ENCODE measurements at regions not wholly inside any gene's neighbourhood (a gene's known extent, or its start where the extent isn't known, plus 50 kb on each side); places are given as distances from the start of the nearest gene placed in this dataset.

DNA sequence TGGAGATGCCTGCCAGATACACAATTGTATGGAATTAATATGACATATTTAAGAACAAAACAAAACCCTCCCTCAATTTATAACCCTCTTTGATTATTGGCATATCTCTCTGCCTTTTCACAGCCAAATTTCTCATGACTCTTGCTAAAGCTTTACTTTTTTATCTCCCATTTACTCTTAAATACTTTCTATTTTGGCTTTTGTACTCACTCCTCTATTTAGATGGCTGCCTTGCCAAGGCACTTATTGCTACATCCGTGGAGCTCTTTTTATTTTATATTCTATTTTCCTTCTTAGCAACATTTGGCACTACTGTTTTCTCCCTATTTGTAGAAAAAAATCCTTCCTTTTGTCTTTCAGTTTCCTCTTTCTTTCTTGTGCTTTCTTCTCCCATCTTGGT lies 466.4 kb upstream of the CWC22 start:
- no peak for DNase-seq (ENCODE audit: low read depth, low spot score)

DNA sequence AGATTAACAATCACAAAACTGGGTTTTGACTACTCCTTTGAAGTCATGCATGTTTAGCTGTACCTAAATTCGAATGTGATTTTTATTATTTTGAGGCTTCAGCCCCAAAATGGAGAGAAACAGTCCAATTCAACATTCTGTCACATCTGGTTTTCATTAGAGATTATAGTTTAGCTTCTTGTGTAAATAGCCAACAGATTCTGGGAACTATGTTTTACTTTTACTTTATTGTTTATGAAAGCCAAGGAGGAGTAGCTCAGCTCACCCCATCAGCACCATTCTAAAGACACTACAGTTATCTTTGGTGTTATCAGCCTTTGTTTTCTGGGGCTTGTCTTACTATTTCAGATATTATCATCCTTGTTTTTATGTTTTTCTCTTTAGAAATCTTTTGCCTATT lies 465.0 kb upstream of the CWC22 start:
- DNase-seq (ENCODE audit: low read depth, low spot score), result no peak

DNA sequence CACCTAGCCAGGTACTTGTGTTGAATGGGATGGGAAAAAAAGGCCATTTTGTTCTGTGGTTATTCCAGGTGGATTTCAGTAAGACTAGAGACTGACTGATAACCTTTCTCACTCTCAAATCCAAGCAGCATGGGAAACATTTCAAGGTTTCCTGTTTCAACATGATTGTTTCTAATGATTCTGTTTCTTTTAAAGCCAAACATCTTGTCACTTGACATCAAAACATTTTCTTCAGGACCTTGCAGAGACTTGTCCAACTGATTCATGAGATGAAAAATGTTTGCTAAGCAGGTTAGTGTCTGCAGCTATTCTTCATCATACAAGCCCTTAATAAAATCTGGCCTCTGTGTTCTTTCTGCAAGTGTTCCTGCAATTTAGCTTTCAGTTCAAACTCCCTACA lies 456.5 kb upstream of the CWC22 start:
- no peak for DNase-seq (ENCODE audit: low read depth, low spot score)

DNA sequence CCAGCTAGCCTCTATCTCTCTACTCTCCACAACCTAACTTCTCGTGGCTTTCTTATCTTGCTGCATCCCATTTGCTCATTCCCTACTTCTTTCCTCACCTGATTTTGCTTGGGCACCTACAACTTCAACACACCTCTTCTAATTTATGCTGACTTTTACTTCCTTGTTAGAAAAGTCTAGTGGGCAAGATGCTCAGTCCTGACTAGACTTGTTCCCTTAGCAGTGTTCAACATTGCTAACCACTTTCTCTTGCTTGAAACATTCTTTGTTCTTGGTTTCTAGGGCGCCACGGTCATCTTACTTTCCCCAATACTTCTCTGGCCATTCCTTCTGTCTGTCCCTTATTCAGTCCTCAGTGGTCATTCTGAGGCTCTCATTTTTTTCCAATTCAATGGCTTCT lies 454.7 kb upstream of the CWC22 start:
- DNase-seq (ENCODE audit: low read depth, low spot score), result no peak

DNA sequence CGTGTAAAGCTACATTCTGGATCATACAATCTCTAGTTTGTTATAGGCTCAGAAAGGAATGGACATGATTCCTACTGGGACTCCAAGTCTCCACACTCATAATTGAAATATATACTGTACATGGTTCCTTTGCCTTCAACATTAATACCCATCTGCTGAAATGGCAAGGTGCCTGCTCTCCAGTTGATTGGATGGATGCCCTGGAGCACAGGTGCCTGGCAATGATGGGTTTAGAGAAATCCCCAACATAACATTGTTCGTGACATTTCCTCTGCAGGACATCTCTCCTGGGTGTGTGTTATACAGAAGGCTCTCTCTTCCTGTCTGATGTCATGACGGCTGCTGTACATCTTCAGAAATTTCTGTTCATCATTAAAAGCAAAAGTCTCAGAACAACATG lies 449.7 kb upstream of the CWC22 start:
- no peak for DNase-seq (ENCODE audit: low read depth, low spot score)

DNA sequence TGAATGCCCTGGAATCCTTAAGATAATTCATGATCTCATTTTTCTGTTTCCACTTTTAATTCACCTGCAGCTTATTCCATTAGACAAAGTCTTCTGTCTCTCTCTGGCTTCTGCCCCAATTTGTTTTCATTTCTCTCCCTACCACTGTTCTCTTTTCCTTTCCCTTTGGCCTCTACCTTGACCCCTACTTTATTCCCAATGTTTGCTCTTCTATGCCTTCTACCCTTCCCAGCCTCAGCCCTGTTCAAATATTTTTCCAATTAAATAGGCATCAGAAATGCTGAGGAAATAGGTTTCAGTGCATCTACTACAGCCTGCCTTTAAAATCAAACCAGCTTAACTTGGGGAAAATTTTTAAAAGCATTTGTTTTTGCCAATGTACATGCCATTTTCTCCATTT lies 443.7 kb upstream of the CWC22 start:
- no peak for DNase-seq (ENCODE audit: low read depth, low spot score)

DNA sequence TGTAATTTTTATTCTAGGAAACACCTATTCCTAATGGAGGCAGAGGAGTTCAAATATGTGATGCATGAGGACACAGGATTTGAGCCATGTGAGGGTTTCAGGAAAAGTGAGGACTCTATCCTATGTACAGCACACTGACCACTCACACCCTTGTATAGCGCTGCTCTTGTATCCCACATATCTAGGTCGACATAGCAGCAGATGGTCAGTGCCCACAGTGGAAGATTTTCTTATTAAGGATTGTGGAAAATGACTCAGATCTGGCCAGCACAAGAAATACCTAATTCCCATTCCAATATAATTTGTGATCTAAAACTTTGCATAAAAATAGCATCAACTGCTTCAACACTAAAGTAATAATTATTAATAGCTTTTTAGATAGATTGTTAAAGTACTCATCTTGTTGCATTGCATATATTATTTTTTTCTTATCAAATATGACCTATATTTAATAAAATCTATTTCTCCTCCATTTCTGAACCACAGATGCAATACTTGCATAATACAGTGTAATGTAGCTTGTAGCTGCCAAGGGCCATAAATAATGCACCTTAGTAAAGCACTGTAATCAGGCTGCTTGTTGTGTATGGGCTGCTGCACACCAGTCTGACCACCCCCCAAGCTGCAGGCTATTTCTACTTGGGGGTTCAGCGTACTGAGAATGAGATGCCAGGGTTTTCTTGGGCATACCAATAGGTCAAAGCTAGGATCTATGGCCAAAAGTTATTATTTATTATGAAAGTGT lies 442.2 kb upstream of the CWC22 start:
- DNase-seq (ENCODE audit: low read depth, low spot score), result no peak

DNA sequence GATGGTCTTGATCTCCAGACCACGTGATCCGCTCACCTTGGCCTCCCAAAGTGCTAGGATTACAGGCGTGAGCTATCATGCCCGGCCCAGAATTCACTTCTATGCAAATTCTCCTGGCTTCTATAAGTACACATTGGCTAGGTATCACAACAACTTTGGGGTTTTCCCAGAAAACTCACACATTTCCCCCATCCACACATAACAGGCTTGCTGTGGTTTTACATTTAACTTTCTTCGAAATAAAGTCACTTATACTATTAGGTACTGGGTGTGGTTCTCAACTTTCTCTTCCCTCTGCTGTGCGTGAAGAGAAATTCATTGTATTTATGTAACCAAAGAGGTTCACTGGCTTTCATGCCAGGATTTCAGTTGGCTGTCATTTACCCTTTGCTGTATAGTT lies 439.4 kb upstream of the CWC22 start:
- DNase-seq (ENCODE audit: low read depth, low spot score), result no peak

DNA sequence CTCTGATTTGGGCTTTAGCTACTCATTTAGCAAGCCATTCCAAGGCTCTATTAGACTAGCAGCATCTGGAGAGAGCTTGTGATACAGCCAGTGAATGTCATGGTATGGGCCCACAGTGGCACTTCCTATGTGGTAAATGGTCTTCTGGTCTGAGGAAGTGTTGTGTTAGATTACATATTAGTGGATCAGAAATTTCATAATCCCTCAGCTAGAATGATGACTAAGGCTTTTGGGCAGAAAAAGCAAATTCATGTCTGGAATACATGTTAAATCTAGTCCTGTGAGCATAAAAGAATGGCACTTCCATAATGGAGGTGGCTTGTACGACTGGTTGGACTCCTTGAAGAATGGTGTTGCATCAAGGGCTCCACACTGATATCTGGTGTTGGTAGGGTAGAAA lies 436.8 kb upstream of the CWC22 start:
- no peak for DNase-seq (ENCODE audit: low read depth, low spot score)

DNA sequence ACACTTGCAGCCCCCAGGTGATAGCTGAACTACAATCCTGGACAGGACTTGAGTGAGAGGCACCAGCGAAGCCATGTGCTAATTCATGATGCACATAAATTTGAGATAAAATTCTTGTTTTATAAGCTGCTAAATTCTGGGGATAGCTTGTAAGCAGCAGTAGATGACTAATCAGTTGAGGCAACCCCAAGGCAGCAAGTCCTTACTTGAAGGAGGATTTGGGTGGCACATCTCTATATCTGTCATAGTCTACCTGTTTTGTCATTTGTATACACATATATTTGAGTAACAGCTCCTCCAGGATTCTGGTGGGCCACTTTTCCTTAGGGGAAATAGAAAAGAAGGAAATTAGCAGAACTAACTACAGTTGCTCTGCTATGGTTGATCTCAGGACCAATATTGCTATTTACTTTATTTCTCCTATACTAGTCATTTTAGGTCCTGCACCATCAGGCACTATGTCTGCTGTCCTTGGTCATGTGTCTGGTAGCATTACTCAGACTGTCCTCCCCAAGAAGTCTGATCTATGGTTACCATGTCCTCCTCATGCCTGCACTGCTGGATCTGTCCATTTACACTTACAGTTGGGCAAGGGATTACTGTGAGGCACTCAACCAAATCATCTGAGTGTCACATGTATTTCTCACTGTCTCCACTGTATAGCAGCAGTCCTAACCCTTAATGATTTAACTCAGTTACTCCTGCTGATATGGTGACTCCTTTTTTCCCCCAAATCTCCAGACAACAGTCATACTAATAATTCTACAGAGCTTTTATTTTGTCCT lies 436.0 kb upstream of the CWC22 start:
- no peak for DNase-seq (ENCODE audit: low read depth, low spot score)

DNA sequence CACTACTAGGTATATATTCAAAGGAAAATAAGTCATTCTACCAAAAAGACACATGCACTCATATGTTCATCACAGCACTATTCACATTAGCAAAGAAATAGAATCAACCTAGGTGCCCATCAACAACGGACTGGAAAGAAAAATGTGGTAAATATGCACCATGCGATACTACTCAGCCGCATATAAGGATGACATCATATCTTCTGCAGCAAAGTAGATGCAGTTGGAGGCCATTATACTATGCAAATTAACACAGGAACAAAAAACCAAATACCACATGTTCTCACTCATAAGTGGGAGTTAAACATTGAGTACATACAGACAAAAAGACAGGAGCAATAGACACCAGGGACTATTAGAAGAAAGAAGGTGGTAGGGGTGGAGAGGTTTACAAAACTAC lies 412.1 kb upstream of the CWC22 start:
- no peak for DNase-seq (ENCODE audit: low read depth, low spot score)

DNA sequence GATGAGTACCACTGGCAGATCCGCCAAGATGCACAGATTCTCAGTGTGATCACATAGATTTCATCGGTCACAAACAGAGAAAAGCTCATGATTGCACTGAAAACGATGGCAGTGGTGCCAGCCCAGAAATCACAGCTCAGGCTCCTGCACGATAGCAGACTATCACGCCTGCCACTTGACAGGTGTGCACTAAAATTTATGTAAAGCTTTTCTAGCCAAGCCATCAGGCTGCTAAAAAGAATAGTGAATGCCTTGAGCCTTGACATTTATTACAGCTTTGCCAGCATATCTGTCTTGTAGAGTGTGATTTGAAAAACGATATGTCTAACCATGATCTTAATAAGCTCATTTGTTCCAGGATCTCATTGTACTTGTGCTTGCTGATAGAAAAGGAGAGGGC lies 409.5 kb upstream of the CWC22 start:
- DNase-seq (ENCODE audit: low read depth, low spot score), result no peak

DNA sequence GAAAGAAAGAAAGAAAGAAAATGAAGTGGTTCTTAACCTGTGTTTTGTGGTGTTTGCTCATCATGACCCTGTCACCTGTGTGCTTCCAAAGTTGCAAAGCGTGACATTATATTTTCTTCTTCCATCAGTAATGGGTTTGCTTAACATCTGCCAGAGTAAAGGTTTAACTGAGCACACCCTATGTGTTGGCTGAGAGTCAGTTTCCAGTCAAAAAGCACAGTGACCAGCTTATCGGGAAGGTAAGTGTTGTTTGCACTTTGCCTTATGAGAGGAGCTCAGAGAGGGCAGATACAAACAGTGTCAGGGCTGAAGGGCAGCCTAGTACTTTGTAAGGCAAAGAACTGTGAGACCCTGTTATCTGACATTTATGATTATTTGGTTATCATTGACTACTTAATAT lies 406.2 kb upstream of the CWC22 start:
- no peak for DNase-seq (ENCODE audit: low read depth, low spot score)

DNA sequence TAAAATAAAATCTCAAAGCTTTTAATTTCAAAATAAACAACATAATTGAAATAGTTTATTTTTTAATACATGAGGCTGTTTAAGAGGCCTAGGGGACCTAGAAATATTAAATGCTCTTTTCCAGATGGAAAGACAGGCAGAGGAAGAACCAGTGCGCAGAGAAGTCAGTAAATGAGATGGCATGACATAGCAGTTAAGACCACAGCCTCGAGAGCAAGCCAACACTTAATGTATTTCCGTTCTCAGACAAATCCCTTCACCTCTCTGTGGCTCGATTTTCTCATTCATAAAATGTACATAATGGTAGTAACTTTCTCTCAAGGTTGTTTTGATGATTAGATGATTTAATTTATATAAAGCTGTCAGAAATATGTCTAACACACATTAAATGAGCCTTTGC lies 405.1 kb upstream of the CWC22 start:
- DNase-seq (ENCODE audit: low read depth, low spot score), result no peak

DNA sequence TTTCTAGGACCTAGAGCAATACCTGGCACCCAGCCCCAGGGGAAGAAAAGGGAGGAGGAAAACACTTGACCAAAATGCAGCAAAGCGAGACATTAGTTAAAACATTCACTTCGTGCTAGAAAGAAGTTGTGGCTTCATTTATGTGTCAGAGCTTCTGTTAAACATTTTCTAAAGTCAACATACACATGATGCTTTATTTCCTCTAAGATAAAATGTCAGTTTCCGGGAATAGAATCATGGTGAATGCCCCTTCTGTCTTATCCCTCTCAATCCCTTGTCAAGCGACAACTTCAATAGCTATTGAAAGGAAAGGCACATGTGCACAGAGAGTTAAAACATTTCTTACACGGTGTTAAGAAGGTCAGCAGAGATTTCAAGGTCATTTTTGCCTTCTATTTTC lies 404.6 kb upstream of the CWC22 start:
- DNase-seq (ENCODE audit: low read depth, low spot score), result no peak

DNA sequence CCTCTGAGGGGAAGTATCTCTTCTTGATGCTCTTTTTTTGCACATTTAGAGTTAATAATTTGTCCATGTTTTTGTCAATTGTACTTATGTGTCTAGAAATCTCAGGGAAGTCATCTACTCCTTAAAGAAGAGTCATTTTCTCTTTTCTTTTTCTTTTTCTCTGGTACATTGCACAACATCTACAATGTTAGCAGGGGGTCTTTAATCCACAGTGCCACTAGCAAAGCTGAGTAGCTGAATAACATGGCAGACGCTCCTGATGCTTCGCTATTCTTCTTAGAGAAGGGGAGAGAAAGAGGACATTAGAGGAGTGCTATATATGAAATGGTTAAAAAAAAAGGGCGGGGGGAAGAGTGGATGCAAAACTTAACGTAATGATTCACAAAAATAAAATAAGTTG lies 399.6 kb upstream of the CWC22 start:
- DNase-seq (ENCODE audit: low read depth, low spot score), result no peak

DNA sequence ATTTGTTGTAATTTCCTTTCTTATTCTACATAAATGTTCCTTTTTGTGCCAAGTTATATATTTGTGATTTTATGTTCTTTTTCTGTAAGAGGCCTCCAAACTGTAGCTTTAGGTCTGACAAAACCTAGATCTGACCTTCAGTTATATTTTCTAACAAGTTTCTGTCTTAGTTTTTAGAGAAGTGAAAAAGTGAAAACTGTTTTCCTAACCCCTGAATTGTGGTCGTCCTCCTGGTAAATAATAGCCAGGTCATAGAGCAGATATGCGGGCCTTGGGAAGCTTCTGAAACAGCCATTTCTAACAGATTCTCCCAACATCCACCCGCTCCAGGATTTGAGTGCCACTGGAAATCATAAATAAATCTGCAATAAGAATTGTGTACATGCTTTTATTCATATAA lies 398.4 kb upstream of the CWC22 start:
- DNase-seq (ENCODE audit: low read depth, low spot score), result no peak

DNA sequence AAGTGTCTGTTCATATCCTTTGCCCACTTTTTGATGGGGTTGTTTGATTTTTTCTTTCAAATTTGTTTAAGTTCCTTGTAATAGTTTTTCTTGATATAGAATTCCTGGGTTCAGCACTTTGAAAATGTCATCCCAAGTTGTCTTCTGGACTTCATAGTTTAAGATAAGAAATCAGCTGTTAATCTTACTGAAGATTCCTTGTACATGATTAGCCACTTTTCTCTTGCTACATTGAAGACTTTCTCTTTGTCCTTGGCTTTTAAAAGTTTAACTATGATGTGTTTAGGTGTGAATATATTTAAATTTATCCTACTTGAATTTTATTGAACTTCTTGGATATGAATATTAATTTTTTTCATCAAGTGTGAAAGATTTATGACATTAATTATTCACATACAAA lies 387.2 kb upstream of the CWC22 start:
- DNase-seq (ENCODE audit: low read depth, low spot score), result no peak

DNA sequence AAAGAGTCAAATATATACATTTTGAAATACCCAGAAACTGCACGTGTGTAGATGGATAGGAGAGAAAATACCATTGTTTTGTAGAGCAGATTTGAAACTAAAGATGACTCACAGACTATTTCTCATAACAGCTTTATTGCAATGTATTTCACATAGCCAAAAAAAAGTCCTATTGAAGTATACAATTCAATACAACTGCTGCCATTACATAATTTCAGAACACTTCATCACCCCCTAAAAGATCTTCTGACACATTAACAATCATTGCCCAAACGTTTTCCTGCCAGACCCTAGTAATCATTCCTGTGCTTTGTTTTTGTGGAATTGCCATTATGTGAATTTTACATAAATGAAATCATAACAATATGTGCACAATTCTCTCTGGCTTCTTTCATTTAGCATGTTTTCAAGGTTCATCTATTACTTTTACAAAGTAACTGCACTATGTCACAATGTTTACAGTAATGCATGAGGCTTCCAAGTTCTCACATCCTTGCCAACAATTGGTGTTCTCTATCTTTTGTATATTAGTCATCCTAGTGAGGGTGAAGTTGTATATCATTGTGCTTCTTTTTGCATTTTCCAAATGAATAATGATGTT lies 378.6 kb upstream of the CWC22 start:
- peak; percentile 41 for DNase-seq (ENCODE audit: low read depth, low spot score)

DNA sequence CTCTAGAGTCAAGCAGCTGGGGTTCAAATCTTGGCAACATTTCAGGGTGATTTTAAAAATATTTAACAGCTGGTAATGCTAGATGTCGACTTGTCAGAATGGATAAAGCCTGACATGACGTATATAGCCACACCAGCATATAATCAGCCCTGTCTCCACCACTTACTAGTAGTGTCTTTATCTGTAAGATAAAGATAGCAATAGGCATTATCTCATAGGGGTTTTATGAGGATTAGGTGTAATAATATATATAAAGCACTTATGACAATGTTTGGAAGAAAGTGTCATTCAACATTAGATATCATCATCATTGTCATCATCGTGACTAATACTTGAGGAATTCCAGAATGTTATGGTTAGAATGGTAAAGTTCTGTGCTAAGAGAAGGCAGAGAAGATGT lies 369.0 kb upstream of the CWC22 start:
- DNase-seq (ENCODE audit: low read depth, low spot score), result no peak

DNA sequence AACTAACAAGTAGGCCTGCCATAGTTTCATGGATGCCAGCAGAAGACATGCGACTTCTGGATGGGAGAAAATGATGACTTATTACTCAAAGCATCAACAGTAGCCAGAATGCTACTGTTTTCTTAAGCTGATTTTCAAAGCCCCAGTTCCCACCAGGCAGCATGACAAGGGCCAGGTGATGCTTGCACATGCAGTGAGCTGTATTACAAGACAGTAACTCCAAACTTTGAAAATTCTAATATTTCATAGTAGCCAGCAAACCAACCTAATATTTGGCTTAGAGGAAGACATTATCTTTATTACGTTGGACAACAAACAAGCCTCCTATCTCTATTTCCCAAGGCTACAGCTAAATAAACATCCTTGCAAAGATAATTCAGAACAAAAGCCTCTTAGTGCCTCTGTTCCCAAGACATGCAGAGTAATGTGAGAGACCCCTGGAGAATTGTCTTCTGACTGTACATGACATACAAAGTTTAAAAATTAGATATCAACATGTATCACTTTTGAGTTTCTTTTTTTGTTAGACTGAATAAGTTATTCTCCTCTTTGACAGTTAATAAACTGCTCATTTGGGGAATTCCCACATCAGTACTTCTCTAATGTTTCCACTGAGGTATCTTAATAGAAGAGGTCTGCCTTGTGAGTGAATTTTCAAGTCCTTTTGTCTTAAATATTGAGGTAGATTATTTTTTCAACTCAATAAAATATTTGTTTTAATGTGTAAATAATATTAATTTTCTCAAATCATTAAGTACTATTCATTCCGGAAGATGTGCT lies 367.6 kb upstream of the CWC22 start:
- no peak for DNase-seq (ENCODE audit: low read depth, low spot score)

DNA sequence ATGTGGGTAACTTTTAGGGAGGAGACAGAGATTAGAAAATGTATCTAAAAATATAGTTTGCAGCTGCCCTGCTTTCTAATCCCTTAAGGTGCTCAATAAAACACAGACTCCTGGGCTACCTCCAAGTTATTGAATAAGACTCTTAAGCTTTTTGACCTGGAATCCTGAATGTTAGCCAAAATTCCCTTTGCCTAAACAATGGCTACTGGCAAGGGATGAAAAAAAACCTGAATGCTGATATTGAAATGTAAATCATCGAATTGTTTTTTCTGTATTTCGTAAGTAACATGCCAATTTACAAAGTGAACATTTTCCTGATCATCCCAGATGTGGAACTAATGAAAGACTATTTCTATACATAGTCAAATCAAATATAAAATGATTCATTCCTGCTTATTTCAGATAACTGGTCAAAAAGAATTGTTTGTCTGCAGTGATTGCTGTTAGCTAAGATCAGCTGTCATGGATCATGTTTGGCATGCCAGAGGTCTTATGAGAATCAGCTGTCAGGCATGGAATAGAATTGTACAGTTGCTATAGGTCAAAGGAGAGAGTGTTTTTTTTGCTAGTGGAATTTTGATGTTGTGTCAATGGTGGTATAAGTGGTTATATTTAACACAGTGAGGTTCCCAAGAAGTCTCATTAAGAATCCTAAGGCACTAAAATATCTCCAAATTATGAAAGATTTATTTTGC lies 363.6 kb upstream of the CWC22 start:
- no peak for DNase-seq (ENCODE audit: low read depth, low spot score)

Data from astrocyte of the hippocampus (primary cell).